ENCODE measurements at regions not wholly inside any gene's neighbourhood (a gene's known extent, or its start where the extent isn't known, plus 50 kb on each side); places are given as distances from the start of the nearest gene placed in this dataset.

DNA sequence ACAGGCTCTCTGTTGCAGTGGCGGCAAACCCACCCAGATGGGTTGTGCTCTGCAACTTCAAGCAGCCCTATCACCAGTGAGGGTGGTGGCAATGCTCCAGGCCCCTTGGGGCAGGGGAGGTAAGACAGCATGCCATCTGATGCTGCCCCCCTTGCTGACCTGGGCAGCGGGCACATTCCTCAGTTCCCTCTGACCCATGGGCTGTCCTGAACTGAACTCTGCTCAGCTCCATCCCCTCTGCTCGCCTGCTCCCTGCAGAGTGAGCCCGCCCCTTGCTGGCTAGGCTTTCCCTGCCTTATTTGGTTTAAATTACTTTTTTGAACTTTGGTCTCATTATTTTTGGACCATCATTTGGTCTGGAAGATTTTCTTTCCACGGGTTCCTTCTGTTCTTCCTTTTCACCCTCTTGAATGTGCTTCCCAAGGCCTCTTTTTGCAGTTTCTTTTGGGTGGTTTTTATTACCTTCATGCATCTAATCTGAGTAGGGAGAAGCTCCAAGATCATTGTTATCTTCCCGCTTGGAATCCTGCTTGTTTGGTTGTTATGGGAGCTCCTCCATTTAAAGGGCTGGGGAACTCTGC, 565.4 kb downstream of the TNS1 start:
- TF ChIP-seq, protein P1, sequence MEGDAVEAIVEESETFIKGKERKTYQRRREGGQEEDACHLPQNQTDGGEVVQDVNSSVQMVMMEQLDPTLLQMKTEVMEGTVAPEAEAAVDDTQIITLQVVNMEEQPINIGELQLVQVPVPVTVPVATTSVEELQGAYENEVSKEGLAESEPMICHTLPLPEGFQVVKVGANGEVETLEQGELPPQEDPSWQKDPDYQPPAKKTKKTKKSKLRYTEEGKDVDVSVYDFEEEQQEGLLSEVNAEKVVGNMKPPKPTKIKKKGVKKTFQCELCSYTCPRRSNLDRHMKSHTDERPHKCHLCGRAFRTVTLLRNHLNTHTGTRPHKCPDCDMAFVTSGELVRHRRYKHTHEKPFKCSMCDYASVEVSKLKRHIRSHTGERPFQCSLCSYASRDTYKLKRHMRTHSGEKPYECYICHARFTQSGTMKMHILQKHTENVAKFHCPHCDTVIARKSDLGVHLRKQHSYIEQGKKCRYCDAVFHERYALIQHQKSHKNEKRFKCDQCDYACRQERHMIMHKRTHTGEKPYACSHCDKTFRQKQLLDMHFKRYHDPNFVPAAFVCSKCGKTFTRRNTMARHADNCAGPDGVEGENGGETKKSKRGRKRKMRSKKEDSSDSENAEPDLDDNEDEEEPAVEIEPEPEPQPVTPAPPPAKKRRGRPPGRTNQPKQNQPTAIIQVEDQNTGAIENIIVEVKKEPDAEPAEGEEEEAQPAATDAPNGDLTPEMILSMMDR (IDR thresholded peaks at IDR 0.05; ENCODE audit: insufficient read depth, low read length, poor library complexity, severe bottlenecking), result no peak
- TF ChIP-seq EZH2phosphoT487 (conservative IDR thresholded peaks at IDR 0.05; ENCODE audit: low read length), result no peak

Measured in SU-DHL-6 (cell line).